ENCODE measurements at regions not wholly inside any gene's neighbourhood (a gene's known extent, or its start where the extent isn't known, plus 50 kb on each side); places are given as distances from the start of the nearest gene placed in this dataset.

- no peak for DNase-seq (ENCODE audit: low spot score)
Measured at GRCh38 chr7:155202106-155202871, 95.4 kb upstream of the INSIG1 start.

DNA sequence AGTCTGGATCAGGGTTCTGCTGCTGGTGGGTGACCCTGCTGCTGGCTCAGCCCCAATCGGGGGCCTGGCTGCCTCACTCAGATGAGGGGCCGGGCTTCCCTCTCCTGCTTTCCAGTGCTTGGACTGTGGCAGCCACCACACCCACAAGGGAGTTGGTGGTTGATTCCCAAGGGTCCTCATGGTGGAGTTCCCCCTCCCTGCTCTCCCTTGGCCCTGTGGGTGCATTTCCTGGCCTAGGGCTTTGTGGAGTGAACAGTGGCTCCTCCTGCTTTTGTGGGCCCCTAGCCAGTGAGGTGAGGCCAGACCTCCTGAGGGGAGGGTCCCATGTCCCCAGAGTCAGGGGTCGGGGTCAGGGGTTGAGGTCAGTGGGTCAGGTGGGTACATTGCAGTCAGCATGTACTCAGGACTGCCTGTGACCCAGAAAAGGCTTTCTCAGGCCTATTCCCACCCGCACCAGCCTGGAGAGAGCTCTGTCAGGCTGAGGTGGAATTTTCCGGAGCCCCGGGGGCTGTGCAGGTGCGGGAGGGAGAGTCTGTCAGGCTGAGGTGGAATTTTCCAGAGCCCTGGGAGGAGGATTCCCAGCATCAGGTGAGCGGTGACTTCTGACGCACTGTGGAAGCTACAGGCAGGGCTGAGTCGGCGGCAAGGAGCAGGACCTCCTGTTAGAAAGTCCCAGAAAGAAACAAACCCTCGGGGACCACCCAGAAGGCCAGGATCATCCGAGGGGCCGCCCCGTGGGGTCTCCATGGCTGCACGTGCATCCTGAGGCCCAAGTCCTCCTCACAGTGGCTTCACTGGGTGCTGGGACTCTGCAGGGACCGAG, 94.4 kb upstream of the INSIG1 start:
- DNase-seq (ENCODE audit: low spot score), result no peak

- no peak for DNase-seq (ENCODE audit: low spot score)
Measured at GRCh38 chr7:155203882-155204691, 93.6 kb upstream of the INSIG1 start.

GRCh38 chr7:155204744-155205367, 92.8 kb upstream of the INSIG1 start:
- no peak for DNase-seq (ENCODE audit: low spot score)

GRCh38 chr7:155205368-155206317, 92.0 kb upstream of the INSIG1 start:
- peak; percentile 72 for DNase-seq (ENCODE audit: low spot score)

GRCh38 chr7:155206318-155207020, 91.2 kb upstream of the INSIG1 start:
- DNase-seq (ENCODE audit: low spot score), result peak; percentile 57

DNA sequence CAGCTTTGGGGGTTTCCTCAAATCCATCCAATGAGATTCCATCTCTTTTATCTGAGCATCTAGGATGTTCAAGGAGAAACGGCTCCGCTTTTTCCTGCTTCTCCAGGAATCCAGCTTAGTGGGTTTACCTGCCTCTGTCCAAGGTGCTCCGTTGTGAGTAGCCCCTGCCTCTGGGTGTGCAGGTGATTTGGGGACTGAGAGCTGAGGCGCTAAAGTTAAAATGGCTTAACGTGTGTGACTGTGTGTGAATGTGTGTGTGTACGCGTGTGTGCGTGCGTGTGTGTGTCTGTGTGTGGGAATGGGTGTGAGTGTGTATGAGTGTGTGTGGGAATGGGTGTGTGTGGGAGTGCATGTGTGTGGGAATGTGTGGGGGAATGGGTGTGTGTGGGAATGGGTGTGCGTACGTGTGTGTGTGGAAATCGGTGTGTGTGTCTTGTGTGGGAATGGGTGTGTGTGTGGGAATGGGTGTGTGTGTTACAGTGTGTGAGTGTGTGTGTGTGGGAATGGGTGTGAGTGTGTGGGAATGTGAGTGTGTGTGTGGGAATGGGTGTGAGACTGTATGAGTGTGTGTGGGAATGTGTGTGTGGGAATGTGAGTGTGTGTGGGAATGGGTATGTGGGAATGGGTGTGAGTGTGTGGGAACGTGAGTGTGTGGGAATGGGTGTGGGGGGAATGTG, 90.2 kb upstream of the INSIG1 start:
- no peak for DNase-seq (ENCODE audit: low spot score)

DNA sequence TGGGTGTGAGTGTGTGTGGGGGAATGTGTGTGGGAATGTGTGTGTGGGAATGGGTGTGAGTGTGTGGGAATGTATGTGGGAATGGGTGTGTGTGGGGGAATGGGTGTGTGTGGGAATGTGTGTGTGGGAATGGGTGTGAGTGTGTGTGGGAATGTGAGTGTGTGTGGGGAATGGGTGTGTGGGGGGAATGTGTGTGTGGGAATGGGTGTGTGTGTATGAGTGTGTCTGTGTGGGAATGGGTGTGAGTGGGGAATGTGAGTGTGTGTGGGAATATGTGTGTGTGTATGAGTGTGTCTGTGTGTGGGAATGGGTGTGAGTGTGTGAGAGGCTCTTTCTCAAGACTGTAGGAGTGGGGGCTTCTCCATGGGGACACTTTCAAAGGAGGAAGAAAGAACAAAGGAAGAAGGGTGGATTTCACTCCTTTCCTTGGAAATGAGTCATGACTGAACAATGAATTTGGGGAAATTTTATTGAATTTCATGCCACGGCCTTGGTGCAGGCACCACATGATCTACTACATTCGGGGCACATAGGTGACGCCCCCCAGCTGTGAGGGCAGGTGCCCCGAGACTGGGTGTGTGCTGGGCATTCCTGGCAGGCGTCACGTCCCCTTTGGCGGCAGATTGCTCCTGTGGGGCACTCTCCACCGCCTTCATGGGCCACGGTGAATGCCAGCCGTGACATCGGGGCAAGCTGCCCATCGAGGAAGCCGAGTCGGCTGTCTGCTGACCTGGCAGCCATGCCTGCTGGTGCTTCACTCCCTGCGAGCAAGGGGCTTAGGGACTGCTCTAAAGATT, 88.8 kb upstream of the INSIG1 start:
- no peak for DNase-seq (ENCODE audit: low spot score)

GRCh38 chr7:155209478-155210319, 88.0 kb upstream of the INSIG1 start:
- DNase-seq (ENCODE audit: low spot score), result no peak

GRCh38 chr7:155210356-155210755, 87.3 kb upstream of the INSIG1 start:
- DNase-seq (ENCODE audit: low spot score), result no peak

DNA sequence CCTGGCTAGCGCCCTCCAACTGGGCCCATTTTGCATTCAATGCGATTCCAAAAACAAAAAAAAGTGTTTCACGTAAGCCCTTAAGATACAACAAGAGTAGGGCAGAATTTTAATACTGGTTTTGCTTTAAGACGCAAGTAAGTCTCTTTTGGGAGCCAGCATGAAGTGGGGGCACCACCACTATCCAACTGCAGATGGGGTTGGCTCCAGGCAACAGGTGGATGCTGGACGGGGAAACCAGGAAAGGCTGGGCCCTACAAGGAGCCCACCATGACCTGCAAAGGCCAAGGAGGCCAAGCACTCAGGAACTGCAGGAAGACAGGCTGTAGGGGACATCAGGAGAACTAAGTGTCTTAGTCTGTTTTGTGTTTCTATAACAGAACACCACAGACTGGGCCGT, 86.5 kb upstream of the INSIG1 start:
- DNase-seq (ENCODE audit: low spot score), result no peak

GRCh38 chr7:155211761-155212160, 85.9 kb upstream of the INSIG1 start:
- DNase-seq (ENCODE audit: low spot score), result no peak

- DNase-seq (ENCODE audit: low spot score), result no peak
Measured at GRCh38 chr7:155212301-155213015, 85.2 kb upstream of the INSIG1 start.

- no peak for DNase-seq (ENCODE audit: low spot score)
Measured at GRCh38 chr7:155213385-155213784, 84.3 kb upstream of the INSIG1 start.

DNA sequence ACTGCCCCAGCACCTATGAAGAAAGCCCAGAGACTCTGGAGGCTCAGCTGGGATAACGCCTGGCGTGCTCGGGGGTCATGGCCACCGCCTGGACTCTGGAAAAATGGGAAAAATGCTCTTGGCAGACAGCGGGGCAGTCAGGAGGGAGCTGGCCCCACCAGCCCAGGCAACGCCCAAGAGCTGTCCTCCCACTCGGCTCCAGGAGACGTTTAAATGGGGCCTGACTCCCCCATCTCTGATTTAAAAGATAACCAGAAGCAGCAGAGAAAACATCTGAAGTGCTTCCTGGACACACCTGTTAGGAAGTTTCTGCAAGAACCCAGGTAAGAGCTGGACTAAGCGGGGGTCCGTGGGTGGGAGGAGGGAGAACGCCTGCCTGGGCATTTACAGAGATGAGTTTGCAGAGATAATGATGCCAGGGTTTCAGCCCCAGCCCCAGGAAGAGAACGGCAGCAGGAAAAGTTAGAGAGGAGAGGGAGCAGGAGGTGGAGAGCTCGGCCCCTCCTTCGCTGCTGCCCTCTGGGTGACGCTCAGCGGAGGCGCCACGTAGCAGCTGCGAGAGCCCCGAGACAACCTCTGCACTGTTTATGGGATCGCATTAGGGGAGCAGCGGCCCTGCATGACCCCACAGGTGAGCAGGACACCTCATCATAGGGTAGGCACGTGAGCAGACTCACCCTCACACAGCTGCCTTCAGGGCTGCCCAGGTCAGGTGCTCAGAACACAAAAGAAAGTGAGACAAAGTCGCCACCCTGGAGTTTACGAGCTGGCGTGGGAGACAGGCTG, 83.5 kb upstream of the INSIG1 start:
- DNase-seq (ENCODE audit: low spot score), result no peak

DNA sequence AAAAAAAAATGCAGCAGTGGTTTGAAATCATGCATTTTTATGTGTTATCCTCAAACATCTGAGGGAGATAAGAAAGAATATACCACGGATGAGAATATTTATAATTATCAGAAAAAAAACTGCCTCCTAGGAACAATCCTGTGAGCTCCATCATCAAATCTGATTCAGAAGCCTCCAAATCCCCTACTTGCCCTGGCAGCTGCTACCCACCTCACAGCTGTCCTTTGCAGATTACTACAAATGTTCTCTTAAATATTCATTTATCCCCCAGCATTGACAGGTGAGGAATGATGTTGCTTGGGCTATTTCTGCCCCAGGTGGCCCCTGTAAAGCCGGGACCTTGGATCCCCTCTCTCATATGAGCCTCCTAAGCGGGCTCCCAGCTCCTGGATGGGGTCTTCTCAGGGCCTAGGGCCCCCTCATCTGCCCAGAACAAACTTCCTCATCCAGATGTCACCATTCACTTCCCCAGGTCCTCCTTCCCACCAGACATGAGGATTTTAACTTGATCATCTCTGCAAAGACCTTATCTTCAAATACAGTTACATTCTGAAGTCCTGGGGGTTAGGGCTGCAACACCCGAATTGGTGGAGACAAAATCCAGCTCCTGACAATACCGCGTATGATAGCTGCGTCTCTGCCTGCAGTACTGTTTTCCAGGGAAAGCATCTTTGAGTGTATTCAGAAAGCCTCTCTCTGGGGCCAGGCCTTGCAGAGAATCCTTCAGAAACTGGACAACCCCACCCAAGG, 81.9 kb upstream of the INSIG1 start:
- DNase-seq (ENCODE audit: low spot score), result no peak

All from Ammon's horn (tissue), 1 donor.